ENCODE measurements at regions not wholly inside any gene's neighbourhood (a gene's known extent, or its start where the extent isn't known, plus 50 kb on each side); places are given as distances from the start of the nearest gene placed in this dataset.

DNA sequence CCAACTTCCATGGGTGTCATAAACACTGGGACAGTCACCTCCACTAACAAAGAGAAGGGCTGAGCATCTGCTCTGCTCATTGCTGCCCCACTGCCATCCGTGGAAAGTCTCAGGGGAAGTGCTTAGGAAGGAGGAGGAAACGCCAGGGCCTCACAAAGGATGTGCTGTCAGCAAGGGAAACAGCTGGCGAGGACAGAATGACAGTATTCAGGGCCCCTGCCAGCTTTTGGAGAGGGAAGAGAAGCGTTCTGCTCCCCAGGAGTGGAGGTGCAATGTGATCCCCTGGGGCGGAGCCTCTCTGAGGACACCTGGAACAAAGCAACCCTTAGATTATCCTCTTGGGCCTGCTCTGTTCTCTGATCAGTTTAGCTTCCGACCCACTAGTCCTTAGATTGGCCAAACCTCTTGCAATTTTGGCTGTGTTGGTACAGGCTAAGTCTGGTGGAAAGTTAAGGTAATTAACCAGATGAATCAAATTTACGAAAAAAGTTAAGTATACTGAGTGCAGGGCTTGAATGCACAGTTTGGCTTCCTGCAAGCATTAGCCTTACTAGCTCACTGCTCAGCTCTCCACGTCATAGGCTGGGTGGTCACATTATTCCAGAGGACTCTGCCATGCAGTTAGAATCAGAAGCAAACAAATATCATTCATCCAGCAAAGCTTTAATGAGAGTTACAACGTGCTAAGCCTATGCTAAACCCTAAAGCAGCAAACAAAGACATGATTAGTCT is 170.2 kb upstream of the NFIA start:
- Mint-ChIP-seq H3K27ac (no peak overlapping the region), H3K4me3 (no peak overlapping the region), H3K4me1 (no peaks in the 10 kb centered on the region), H3K36me3 (ENCODE audit: low read depth) (no peaks in the 10 kb centered on the region), H3K27me3 (peaks cover 12% of the 10 kb centered on the region), H3K9me3 (no peaks in the 10 kb centered on the region)
- POLR2A ChIA-PET: no interaction called here
- CTCF ChIA-PET: no interaction called here
- DNase-seq: no peak

- Mint-ChIP-seq H3K36me3 (ENCODE audit: low read depth) (no peaks in the 10 kb centered on the region), H3K4me1 (no peaks in the 10 kb centered on the region), H3K27ac (no peak overlapping the region), H3K9me3 (no peaks in the 10 kb centered on the region), H3K4me3 (no peak overlapping the region), H3K27me3 (peaks cover 10% of the 10 kb centered on the region)
- ChIA-PET POLR2A (no interaction called here), CTCF (no interaction called here)
- DNase-seq: no peak
These were observed 174.2 kb upstream of the NFIA start for GRCh38 chr1:60908159-60908558.

DNA sequence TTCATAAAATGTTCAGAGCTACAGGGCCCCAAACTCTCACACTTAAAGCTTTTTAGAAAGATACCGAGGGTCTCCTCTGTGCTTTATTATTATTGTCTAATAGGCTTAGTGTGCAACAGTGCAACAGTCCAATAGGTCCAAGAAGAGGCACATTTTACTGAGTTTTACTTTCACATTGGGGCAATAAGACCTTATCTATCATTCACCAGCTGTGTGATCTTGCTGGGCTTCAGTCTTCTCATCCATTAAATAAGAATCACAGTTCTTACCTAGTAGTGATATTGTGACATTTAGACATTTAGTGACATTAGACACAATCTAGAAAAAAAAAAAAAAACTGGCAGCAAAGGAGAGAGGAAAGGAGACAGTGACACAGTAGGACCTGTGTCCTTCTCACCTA is 175.8 kb upstream of the NFIA start:
- peaks cover 7% of the 10 kb centered on the region for H3K27me3 Mint-ChIP-seq
- H3K4me1 Mint-ChIP-seq: no peaks in the 10 kb centered on the region
- ChIA-PET CTCF (interaction anchor here (0.7 kb wide), 1 partner anchor 40 kb away, joined by 5 read pairs; no protein-coding TSS in a partner anchor), POLR2A (no interaction called here)
- H3K9me3 Mint-ChIP-seq: no peaks in the 10 kb centered on the region
- H3K27ac Mint-ChIP-seq: no peak overlapping the region
- H3K36me3 Mint-ChIP-seq (ENCODE audit: low read depth): no peaks in the 10 kb centered on the region
- DNase-seq: no peak
- no peak overlapping the region for H3K4me3 Mint-ChIP-seq

DNA sequence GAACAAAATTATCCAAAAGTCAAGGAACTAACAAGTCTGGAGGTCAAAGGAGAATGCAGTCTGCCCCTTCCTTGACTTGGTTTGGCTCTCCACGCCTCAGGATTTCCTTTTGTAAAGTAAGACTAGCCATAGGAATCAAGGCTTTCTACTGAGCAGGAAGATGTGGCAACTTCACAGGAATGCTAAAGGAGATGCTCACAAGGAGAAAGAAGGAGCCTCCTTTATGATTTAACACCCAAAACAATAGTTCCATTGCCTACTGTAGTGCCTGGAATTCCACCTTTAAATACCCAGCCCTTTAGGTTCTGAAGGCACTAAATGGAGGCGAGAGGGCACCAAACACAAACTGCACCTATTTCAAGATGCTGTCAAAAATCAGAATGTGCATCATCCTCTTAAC is 176.3 kb upstream of the NFIA start:
- Mint-ChIP-seq H3K4me1 (no peaks in the 10 kb centered on the region), H3K36me3 (ENCODE audit: low read depth) (no peaks in the 10 kb centered on the region), H3K27me3 (peaks cover 9% of the 10 kb centered on the region), H3K27ac (no peak overlapping the region), H3K9me3 (no peaks in the 10 kb centered on the region), H3K4me3 (no peak overlapping the region)
- CTCF ChIA-PET: interaction anchor here (0.7 kb wide), 1 partner anchor 41 kb away, joined by 5 read pairs; no protein-coding TSS in a partner anchor
- POLR2A ChIA-PET: no interaction called here
- no peak for DNase-seq

DNA sequence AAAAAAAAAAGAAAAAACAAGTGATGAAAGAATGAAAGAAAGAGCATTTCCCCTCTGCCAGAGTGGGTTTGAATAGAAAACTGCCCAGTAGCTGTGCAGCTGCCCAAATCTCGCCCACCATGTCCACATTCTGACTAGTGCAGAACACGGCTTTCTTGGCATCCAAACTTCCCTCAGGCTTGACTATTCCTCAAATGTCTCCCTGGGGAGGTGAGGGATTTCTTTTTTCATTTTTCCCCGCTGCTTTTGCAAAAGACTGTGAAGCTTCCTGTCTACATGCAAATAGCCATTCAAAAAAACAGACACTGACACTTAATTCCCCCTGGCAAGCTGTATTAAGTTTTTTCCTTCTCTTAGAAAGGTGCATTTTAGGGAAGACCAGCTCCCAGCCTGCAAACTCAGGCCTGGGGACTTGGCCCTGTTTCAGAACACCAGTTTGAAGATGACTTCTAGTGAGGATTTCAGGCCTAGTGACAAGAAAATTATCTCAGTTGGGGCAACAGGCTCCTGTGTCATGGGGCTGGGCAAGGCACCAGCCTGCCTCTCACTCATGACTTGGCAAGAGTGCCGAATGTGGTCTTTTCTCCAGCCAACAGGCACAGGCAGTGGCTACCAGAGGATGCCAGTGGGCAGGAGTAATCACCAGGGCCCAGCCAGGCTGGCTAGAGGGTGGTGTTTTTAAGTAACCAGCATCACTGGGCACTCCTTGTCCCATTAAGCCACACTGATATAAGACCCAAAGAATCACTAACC is 178.1 kb upstream of the NFIA start:
- Mint-ChIP-seq H3K4me1 (no peaks in the 10 kb centered on the region), H3K4me3 (no peak overlapping the region), H3K36me3 (ENCODE audit: low read depth) (no peaks in the 10 kb centered on the region), H3K27me3 (peaks cover 6% of the 10 kb centered on the region), H3K9me3 (no peaks in the 10 kb centered on the region), H3K27ac (no peak overlapping the region)
- no peak for DNase-seq
- ChIA-PET POLR2A (no interaction called here), CTCF (no interaction called here)

DNA sequence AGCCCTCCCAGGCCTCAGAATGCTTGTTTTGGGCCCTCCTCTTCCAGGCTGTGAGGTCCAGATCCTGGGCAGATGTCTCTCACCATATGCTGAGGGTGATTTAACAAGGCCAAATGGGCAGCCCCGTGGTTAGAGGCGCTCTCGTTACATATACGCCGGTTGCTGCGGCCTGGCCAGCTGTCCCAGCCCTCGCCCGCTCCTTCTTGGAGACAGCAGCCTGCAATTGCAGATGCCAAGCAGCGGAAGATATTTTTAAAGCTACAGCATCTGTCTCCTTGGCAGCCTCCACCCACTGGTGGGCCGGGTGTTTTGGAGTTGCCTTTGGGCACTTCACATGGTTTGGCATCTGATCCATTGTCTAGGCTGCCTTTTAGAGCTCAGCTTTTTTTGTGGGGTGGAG is 178.8 kb upstream of the NFIA start:
- ChIA-PET POLR2A (no interaction called here), CTCF (no interaction called here)
- DNase-seq: no peak
- Mint-ChIP-seq H3K9me3 (no peaks in the 10 kb centered on the region), H3K27ac (no peak overlapping the region), H3K4me3 (no peak overlapping the region), H3K27me3 (peaks cover 6% of the 10 kb centered on the region), H3K4me1 (no peaks in the 10 kb centered on the region), H3K36me3 (ENCODE audit: low read depth) (no peaks in the 10 kb centered on the region)

GRCh38 chr1:60899464-60899863 is 182.9 kb upstream of the NFIA start:
- Mint-ChIP-seq H3K27ac (no peak overlapping the region), H3K36me3 (ENCODE audit: low read depth) (no peaks in the 10 kb centered on the region), H3K4me3 (no peak overlapping the region), H3K9me3 (no peaks in the 10 kb centered on the region), H3K27me3 (peaks cover 13% of the 10 kb centered on the region), H3K4me1 (no peaks in the 10 kb centered on the region)
- ChIA-PET CTCF (no interaction called here), POLR2A (no interaction called here)
- no peak for DNase-seq

DNA sequence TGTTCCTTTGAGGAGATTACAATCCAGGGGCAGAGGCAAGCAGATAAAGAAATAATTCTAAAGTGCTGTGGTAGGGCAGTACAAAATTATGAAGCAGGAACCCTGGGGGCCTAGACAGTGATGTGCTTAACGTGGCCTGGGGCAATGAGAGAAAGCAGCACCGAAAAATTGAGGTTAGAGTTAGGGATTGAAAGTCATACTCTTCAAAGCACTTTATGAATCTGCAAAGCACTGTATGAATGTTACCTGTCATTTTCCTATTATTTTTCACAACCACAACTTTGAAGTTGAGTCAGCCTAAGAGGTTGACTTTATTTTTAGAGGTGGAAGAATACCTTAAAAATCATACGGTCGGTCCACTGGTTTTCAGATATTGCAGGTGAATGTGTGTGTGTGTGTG is 183.4 kb upstream of the NFIA start:
- Mint-ChIP-seq H3K36me3 (ENCODE audit: low read depth) (no peaks in the 10 kb centered on the region), H3K9me3 (no peaks in the 10 kb centered on the region), H3K27me3 (peaks cover 11% of the 10 kb centered on the region), H3K27ac (no peak overlapping the region), H3K4me3 (no peak overlapping the region), H3K4me1 (no peaks in the 10 kb centered on the region)
- ChIA-PET CTCF (no interaction called here), POLR2A (no interaction called here)
- no peak for DNase-seq

DNA sequence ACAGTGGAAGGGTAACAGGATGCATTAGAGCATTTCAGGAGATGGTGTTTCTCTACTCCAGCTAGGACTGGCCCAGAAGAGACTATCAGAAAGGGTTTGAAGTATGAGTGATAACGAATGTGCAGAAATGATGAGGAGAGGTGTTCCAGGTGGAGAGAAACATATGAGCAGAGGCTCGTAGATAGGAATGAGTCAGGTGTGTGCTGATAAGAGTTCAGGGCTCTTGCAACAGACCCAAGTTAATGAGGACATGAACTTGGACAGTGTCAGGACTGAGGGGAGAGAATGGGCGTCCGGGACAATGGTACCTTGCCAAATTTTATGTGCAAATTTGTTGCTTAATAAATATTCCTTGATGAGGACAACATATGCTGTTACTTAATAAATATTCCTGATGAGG is 183.9 kb upstream of the NFIA start:
- ChIA-PET CTCF (no interaction called here), POLR2A (no interaction called here)
- H3K9me3 Mint-ChIP-seq: no peaks in the 10 kb centered on the region
- no peaks in the 10 kb centered on the region for H3K4me1 Mint-ChIP-seq
- no peak for DNase-seq
- H3K36me3 Mint-ChIP-seq (ENCODE audit: low read depth): no peaks in the 10 kb centered on the region
- no peak overlapping the region for H3K27ac Mint-ChIP-seq
- H3K27me3 Mint-ChIP-seq: peaks cover 14% of the 10 kb centered on the region
- H3K4me3 Mint-ChIP-seq: no peak overlapping the region

GRCh38 chr1:60896701-60897363 is 185.5 kb upstream of the NFIA start:
- no peaks in the 10 kb centered on the region for H3K4me1 Mint-ChIP-seq
- DNase-seq: no peak
- CTCF ChIA-PET: no interaction called here
- no peaks in the 10 kb centered on the region for H3K9me3 Mint-ChIP-seq
- POLR2A ChIA-PET: no interaction called here
- H3K36me3 Mint-ChIP-seq (ENCODE audit: low read depth): no peaks in the 10 kb centered on the region
- H3K4me3 Mint-ChIP-seq: no peak overlapping the region
- peaks cover 19% of the 10 kb centered on the region for H3K27me3 Mint-ChIP-seq
- no peak overlapping the region for H3K27ac Mint-ChIP-seq

DNA sequence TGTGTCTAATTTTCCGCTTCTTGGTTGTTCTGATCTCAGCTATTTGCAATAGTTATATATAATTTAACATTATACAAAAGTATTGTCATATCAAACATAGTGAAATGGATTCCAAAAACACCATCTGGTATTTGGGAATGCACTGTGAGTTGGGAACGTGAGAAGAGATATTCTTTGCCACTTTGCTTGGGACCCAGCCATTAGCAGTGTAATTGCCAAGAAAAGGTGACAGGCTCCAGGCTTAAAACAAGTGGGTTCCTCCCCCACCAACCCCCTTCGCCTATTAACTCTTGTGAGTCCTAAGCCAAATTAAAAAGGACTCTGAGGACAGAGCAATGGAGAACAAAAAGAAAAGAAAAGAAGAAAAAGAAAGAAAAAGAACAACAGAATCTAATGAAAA is 186.7 kb upstream of the NFIA start:
- DNase-seq: no peak
- no peak overlapping the region for H3K4me3 Mint-ChIP-seq
- H3K4me1 Mint-ChIP-seq: no peaks in the 10 kb centered on the region
- no peaks in the 10 kb centered on the region for H3K36me3 Mint-ChIP-seq (ENCODE audit: low read depth)
- ChIA-PET CTCF (no interaction called here), POLR2A (no interaction called here)
- peaks cover 14% of the 10 kb centered on the region for H3K27me3 Mint-ChIP-seq
- no peak overlapping the region for H3K27ac Mint-ChIP-seq
- no peaks in the 10 kb centered on the region for H3K9me3 Mint-ChIP-seq

GRCh38 chr1:60895252-60895651 is 187.1 kb upstream of the NFIA start:
- Mint-ChIP-seq H3K9me3 (no peaks in the 10 kb centered on the region), H3K4me3 (no peak overlapping the region), H3K27ac (no peak overlapping the region), H3K4me1 (no peaks in the 10 kb centered on the region), H3K36me3 (ENCODE audit: low read depth) (no peaks in the 10 kb centered on the region), H3K27me3 (peaks cover 14% of the 10 kb centered on the region)
- ChIA-PET POLR2A (no interaction called here), CTCF (no interaction called here)
- DNase-seq: no peak

DNA sequence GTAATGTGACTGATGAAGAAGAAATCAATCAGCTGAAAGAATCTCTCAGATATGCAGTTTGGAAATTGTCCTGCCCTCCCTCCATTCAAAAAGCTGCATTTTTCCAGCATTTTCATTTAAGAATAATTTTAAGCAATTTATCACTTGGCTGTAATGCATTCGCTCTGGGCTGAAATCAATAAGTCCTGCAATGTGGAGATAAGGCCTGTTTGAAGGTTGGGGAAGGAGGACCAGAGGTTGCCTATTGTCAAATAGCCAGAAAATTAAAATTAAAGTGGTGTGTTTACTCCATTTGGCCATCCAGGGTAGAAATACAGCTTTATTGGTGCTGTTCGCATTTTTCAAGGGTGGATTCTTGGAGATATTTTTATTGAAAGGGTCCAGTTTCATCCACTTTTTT is 187.6 kb upstream of the NFIA start:
- Mint-ChIP-seq H3K4me3 (no peak overlapping the region), H3K27me3 (peaks cover 14% of the 10 kb centered on the region), H3K27ac (no peak overlapping the region), H3K36me3 (ENCODE audit: low read depth) (no peaks in the 10 kb centered on the region), H3K4me1 (no peaks in the 10 kb centered on the region), H3K9me3 (no peaks in the 10 kb centered on the region)
- POLR2A ChIA-PET: no interaction called here
- CTCF ChIA-PET: no interaction called here
- DNase-seq: no peak

DNA sequence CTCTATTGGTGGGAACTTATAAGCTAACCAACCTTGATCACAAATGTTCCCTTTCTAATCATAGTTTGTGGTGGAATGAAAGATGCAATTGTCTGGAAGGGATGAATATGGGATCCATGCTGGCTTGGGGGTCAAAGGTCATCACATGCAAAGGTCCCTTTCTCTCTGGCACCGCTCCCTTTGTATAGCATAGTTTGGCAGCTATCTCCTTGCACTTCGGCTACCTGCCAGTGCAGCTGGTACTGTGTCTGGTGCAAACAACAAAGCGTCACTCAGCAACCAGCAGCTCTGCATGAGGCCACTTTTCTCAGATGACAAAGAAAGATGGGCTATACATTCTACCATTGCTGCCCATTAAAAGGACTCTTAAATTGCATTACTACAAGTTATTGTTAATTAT is 188.2 kb upstream of the NFIA start:
- Mint-ChIP-seq H3K27ac (no peak overlapping the region), H3K4me3 (no peak overlapping the region), H3K9me3 (no peaks in the 10 kb centered on the region), H3K27me3 (peaks cover 14% of the 10 kb centered on the region), H3K36me3 (ENCODE audit: low read depth) (no peaks in the 10 kb centered on the region), H3K4me1 (no peaks in the 10 kb centered on the region)
- POLR2A ChIA-PET: no interaction called here
- no peak for DNase-seq
- CTCF ChIA-PET: no interaction called here
